ENCODE measurements at regions not wholly inside any gene's neighbourhood (a gene's known extent, or its start where the extent isn't known, plus 50 kb on each side); places are given as distances from the start of the nearest gene placed in this dataset.

GRCh38 chr7:152931633-152932032 lies 172.1 kb downstream of the ACTR3B start:
- no peak for TF ChIP-seq EP300 (IDR thresholded peaks at IDR 0.05; ENCODE audit: borderline replicate concordance)
- TF ChIP-seq YY1 (IDR thresholded peaks at IDR 0.05; ENCODE audit: low read depth), result no peak
- TF ChIP-seq REST (IDR thresholded peaks at IDR 0.05; ENCODE audit: low read depth), result no peak
- no peak for TF ChIP-seq MAX (IDR thresholded peaks at IDR 0.05)
- no peak for TF ChIP-seq CEBPB (IDR thresholded peaks at IDR 0.05)
- TF ChIP-seq USF1 (IDR thresholded peaks at IDR 0.05), result no peak
- no peak for TF ChIP-seq TCF12 (IDR thresholded peaks at IDR 0.05; ENCODE audit: low read depth)
- TF ChIP-seq ZBTB7A (IDR thresholded peaks at IDR 0.05; ENCODE audit: low read depth), result no peak
- TF ChIP-seq TEAD4 (IDR thresholded peaks at IDR 0.05), result no peak
- TF ChIP-seq TAF1 (IDR thresholded peaks at IDR 0.05; ENCODE audit: low read depth), result no peak
- TF ChIP-seq EGR1 (IDR thresholded peaks at IDR 0.05), result no peak
- TF ChIP-seq RAD21 (IDR thresholded peaks at IDR 0.05; ENCODE audit: low read depth), result no peak
- no peak for TF ChIP-seq NFIC (IDR thresholded peaks at IDR 0.05)

- no peak for TF ChIP-seq EP300 (IDR thresholded peaks at IDR 0.05; ENCODE audit: borderline replicate concordance)
- no peak for TF ChIP-seq NFIC (IDR thresholded peaks at IDR 0.05)
- no peak for TF ChIP-seq TCF12 (IDR thresholded peaks at IDR 0.05; ENCODE audit: low read depth)
- TF ChIP-seq YY1 (IDR thresholded peaks at IDR 0.05; ENCODE audit: low read depth), result no peak
- TF ChIP-seq TEAD4 (IDR thresholded peaks at IDR 0.05), result no peak
- no peak for TF ChIP-seq EGR1 (IDR thresholded peaks at IDR 0.05)
- no peak for TF ChIP-seq USF1 (IDR thresholded peaks at IDR 0.05)
- no peak for TF ChIP-seq TAF1 (IDR thresholded peaks at IDR 0.05; ENCODE audit: low read depth)
- no peak for TF ChIP-seq FOXM1 (IDR thresholded peaks at IDR 0.05; ENCODE audit: borderline replicate concordance, low read depth)
- TF ChIP-seq REST (IDR thresholded peaks at IDR 0.05; ENCODE audit: low read depth), result no peak
- TF ChIP-seq RAD21 (IDR thresholded peaks at IDR 0.05; ENCODE audit: low read depth), result no peak
Observed at GRCh38 chr7:152937282-152937681, 177.7 kb downstream of the ACTR3B start.

DNA sequence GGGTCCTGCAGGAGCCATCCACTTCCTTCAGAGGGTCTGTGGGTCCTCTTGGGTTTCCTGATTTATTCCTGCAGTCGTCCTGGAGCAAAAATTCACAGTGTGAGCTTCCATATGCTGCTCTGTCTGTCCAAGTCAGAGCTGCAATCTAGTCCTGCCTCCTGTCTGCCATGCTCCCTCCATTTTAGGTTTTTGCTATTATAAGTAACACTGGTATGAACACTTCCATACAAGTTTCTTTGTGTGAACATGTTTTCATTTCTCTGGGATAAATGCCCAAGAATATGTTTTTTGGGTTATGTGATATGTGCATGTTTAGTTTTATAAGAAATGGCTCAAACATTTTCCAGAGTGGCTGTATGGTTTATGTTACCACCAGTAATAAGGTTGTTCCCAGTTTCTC lies 188.1 kb downstream of the ACTR3B start:
- no peak for TF ChIP-seq FOXM1 (IDR thresholded peaks at IDR 0.05; ENCODE audit: borderline replicate concordance, low read depth)
- TF ChIP-seq USF1 (IDR thresholded peaks at IDR 0.05), result no peak
- TF ChIP-seq NFIC (IDR thresholded peaks at IDR 0.05), result no peak
- TF ChIP-seq TAF1 (IDR thresholded peaks at IDR 0.05; ENCODE audit: low read depth), result no peak
- no peak for TF ChIP-seq EP300 (IDR thresholded peaks at IDR 0.05; ENCODE audit: borderline replicate concordance)
- TF ChIP-seq CREB1 (IDR thresholded peaks at IDR 0.05; ENCODE audit: low read depth), result no peak
- no peak for TF ChIP-seq TEAD4 (IDR thresholded peaks at IDR 0.05)
- TF ChIP-seq TCF12 (IDR thresholded peaks at IDR 0.05; ENCODE audit: low read depth), result no peak
- TF ChIP-seq RAD21 (IDR thresholded peaks at IDR 0.05; ENCODE audit: low read depth), result no peak
- TF ChIP-seq REST (IDR thresholded peaks at IDR 0.05; ENCODE audit: low read depth), result no peak
- TF ChIP-seq CEBPB (IDR thresholded peaks at IDR 0.05), result no peak
- no peak for TF ChIP-seq MAX (IDR thresholded peaks at IDR 0.05)
- TF ChIP-seq ZBTB7A (IDR thresholded peaks at IDR 0.05; ENCODE audit: low read depth), result no peak
- no peak for TF ChIP-seq EGR1 (IDR thresholded peaks at IDR 0.05)
- TF ChIP-seq YY1 (IDR thresholded peaks at IDR 0.05; ENCODE audit: low read depth), result no peak

- TF ChIP-seq RAD21 (IDR thresholded peaks at IDR 0.05; ENCODE audit: low read depth) (no peak), REST (IDR thresholded peaks at IDR 0.05; ENCODE audit: low read depth) (no peak), USF1 (IDR thresholded peaks at IDR 0.05) (no peak), FOXM1 (IDR thresholded peaks at IDR 0.05; ENCODE audit: borderline replicate concordance, low read depth) (no peak), EP300 (IDR thresholded peaks at IDR 0.05; ENCODE audit: borderline replicate concordance) (no peak), TAF1 (IDR thresholded peaks at IDR 0.05; ENCODE audit: low read depth) (no peak), EGR1 (IDR thresholded peaks at IDR 0.05) (no peak), MAX (IDR thresholded peaks at IDR 0.05) (no peak), TCF12 (IDR thresholded peaks at IDR 0.05; ENCODE audit: low read depth) (no peak), YY1 (IDR thresholded peaks at IDR 0.05; ENCODE audit: low read depth) (no peak), NFIC (IDR thresholded peaks at IDR 0.05) (no peak), ZBTB7A (IDR thresholded peaks at IDR 0.05; ENCODE audit: low read depth) (no peak), CEBPB (IDR thresholded peaks at IDR 0.05) (no peak), TEAD4 (IDR thresholded peaks at IDR 0.05) (no peak), CREB1 (IDR thresholded peaks at IDR 0.05; ENCODE audit: low read depth) (no peak)
Observed at GRCh38 chr7:152949253-152949652, 189.7 kb downstream of the ACTR3B start.
